HEK293 (cell line): ENCODE measurements at regions not wholly inside any gene's neighbourhood (a gene's known extent, or its start where the extent isn't known, plus 50 kb on each side); places are given as distances from the start of the nearest gene placed in this dataset.

Experiments
- CTCF ChIA-PET: fragments of 350-600 bp; formaldehyde crosslinking; extraction: SDS; loops from one replicate; lab custom pipeline; 2021; ENCODE audit warnings: antibody characterized with exemption; lab: Yijun Ruan, JAX
- POLR2A ChIA-PET: fragments of 300-600 bp; formaldehyde crosslinking; extraction: SDS; loops from one replicate; lab custom pipeline; 2020; ENCODE audit warnings: antibody characterized with exemption, inconsistent platforms; lab: Yijun Ruan, JAX
- H3K27ac ChIP-seq: fragments of 200-500 bp; sonication (Bioruptor generic); 2 replicates; pipeline ENCODE4 v1.5.1; 2014; ENCODE audit warnings: low read depth, low read length, control low read depth, inconsistent platforms; ENCODE audit errors: extremely low read depth
- H3K36me3 ChIP-seq, 2 experiments: fragments of 200-500 bp in 1 of 2; sonication (Bioruptor generic) in 1 of 2; 1 replicate in 1 of 2; 2 replicates in 1 of 2; pipeline ENCODE4 v1.5.1; 2014 to 2017; ENCODE audit warnings: inconsistent platforms in 2 of 2, low read length in 2 of 2; ENCODE audit not compliant: control insufficient read depth in 2 of 2, insufficient read depth in 1 of 2
- H3K4me1 ChIP-seq: fragments of 200-500 bp; sonication (Bioruptor generic); 2 replicates; pipeline ENCODE4 v1.5.1; 2014; ENCODE audit warnings: mild to moderate bottlenecking, low read length, inconsistent platforms; ENCODE audit not compliant: control insufficient read depth, insufficient read depth
- H3K4me3 ChIP-seq: 2 replicates; pipeline ENCODE4 v1.5.1; 2011; ENCODE audit warnings: low read depth, mild to moderate bottlenecking, control low read depth, low read length, moderate library complexity
- H3K9me3 ChIP-seq: fragments of 200-500 bp; sonication (Bioruptor generic); 2 replicates; pipeline ENCODE4 v1.5.1; 2014; ENCODE audit warnings: low read depth, low read length, inconsistent platforms; ENCODE audit not compliant: control insufficient read depth, insufficient read depth
- HOXA7 ChIP-seq: sonication (generic); formaldehyde crosslinking; IDR thresholded peaks from 2 replicates; pipeline ENCODE4 v1.8.1; 2022; ENCODE audit warnings: missing genetic modification reagents, borderline replicate concordance
- SP2 ChIP-seq: fragments of 450-650 bp; formaldehyde crosslinking; IDR thresholded peaks from 2 replicates; pipeline ENCODE4 v1.5.1; 2016; ENCODE audit warnings: missing biosample characterization, missing genetic modification characterization
- ZBTB20 ChIP-seq: fragments of 450-650 bp; formaldehyde crosslinking; IDR thresholded peaks from 2 replicates; pipeline ENCODE4 v1.5.1; 2016; ENCODE audit warnings: missing biosample characterization, missing genetic modification characterization
- ZFP69B ChIP-seq: fragments of 450-650 bp; formaldehyde crosslinking; IDR thresholded peaks from 2 replicates; pipeline ENCODE4 v1.5.1; 2016; ENCODE audit warnings: missing biosample characterization, missing genetic modification characterization
- ZNF10 ChIP-seq: fragments of 450-650 bp; formaldehyde crosslinking; IDR thresholded peaks from 2 replicates; pipeline ENCODE4 v1.5.1; 2017; ENCODE audit warnings: missing biosample characterization, missing genetic modification characterization
- ZNF157 ChIP-seq: fragments of 450-650 bp; formaldehyde crosslinking; IDR thresholded peaks from 2 replicates; pipeline ENCODE4 v1.5.1; 2016; ENCODE audit warnings: missing biosample characterization, missing genetic modification characterization
- ZNF184 ChIP-seq: fragments of 450-650 bp; IDR thresholded peaks from 2 replicates; pipeline ENCODE4 v1.5.1; 2018; ENCODE audit warnings: missing biosample characterization, mild to moderate bottlenecking, missing genetic modification characterization
- ZNF221 ChIP-seq: fragments of 450-650 bp; formaldehyde crosslinking; IDR thresholded peaks from 2 replicates; pipeline ENCODE4 v1.5.1; 2017; ENCODE audit warnings: missing biosample characterization, missing genetic modification characterization, borderline replicate concordance
- ZNF24 ChIP-seq: fragments of 450-650 bp; formaldehyde crosslinking; IDR thresholded peaks from 2 replicates; pipeline ENCODE4 v1.5.1; 2016; ENCODE audit warnings: missing biosample characterization, missing genetic modification characterization
- ZNF302 ChIP-seq: fragments of 450-650 bp; formaldehyde crosslinking; IDR thresholded peaks from 2 replicates; pipeline ENCODE4 v1.5.1; 2016; ENCODE audit warnings: missing biosample characterization, missing genetic modification characterization, low read depth
- ZNF433 ChIP-seq: fragments of 450-650 bp; formaldehyde crosslinking; IDR thresholded peaks from 2 replicates; pipeline ENCODE4 v1.5.1; 2016; ENCODE audit warnings: missing biosample characterization, missing genetic modification characterization, low read depth
- ZNF514 ChIP-seq: fragments of 450-650 bp; formaldehyde crosslinking; IDR thresholded peaks from 2 replicates; pipeline ENCODE4 v1.5.1; 2016; ENCODE audit warnings: missing biosample characterization, missing genetic modification characterization
- ZNF521 ChIP-seq: fragments of 450-650 bp; formaldehyde crosslinking; IDR thresholded peaks from 2 replicates; pipeline ENCODE4 v1.5.1; 2017; ENCODE audit warnings: missing biosample characterization, mild to moderate bottlenecking, missing genetic modification characterization
- ZNF549 ChIP-seq: fragments of 450-650 bp; IDR thresholded peaks from 2 replicates; pipeline ENCODE4 v1.5.1; 2018; ENCODE audit warnings: missing biosample characterization, missing genetic modification characterization, mild to moderate bottlenecking, inconsistent platforms, moderate library complexity
- ZNF768 ChIP-seq: fragments of 450-650 bp; formaldehyde crosslinking; IDR thresholded peaks from 2 replicates; pipeline ENCODE4 v1.5.1; 2018; ENCODE audit warnings: missing biosample characterization, mild to moderate bottlenecking, missing genetic modification characterization
- ZNF776 ChIP-seq: fragments of 450-650 bp; formaldehyde crosslinking; IDR thresholded peaks from 2 replicates; pipeline ENCODE4 v1.5.0; 2017; ENCODE audit warnings: missing biosample characterization, missing genetic modification characterization, borderline replicate concordance
- ZNF791 ChIP-seq: fragments of 450-650 bp; formaldehyde crosslinking; IDR thresholded peaks from 2 replicates; pipeline ENCODE4 v1.5.1; 2016; ENCODE audit warnings: missing biosample characterization, missing genetic modification characterization
- ZNF830 ChIP-seq: fragments of 450-650 bp; IDR thresholded peaks from 2 replicates; pipeline ENCODE4 v1.5.0; 2018; ENCODE audit warnings: missing biosample characterization, missing genetic modification characterization, low read depth, mild to moderate bottlenecking, moderate library complexity
- TF ChIP-seq, protein P1 (sequence below): fragments of 450-650 bp; formaldehyde crosslinking; IDR thresholded peaks from 2 replicates; pipeline ENCODE4 v1.5.1; 2016; ENCODE audit warnings: missing biosample characterization, missing genetic modification characterization
- TF ChIP-seq, protein P2 (sequence below): fragments of 450-650 bp; formaldehyde crosslinking; IDR thresholded peaks from 2 replicates; pipeline ENCODE4 v1.5.1; 2016; ENCODE audit warnings: missing biosample characterization, missing genetic modification characterization
- TF ChIP-seq, protein P3 (sequence below): fragments of 450-650 bp; formaldehyde crosslinking; IDR thresholded peaks from 2 replicates; pipeline ENCODE4 v1.5.0; 2017; ENCODE audit warnings: missing biosample characterization, missing genetic modification characterization, borderline replicate concordance
- TF ChIP-seq, protein P4 (sequence below): fragments of 450-650 bp; formaldehyde crosslinking; IDR thresholded peaks from 2 replicates; pipeline ENCODE4 v1.5.1; 2016; ENCODE audit warnings: missing biosample characterization, missing genetic modification characterization
- TF ChIP-seq, protein P5 (sequence below): fragments of 450-650 bp; formaldehyde crosslinking; IDR thresholded peaks from 2 replicates; pipeline ENCODE4 v1.5.1; 2016; ENCODE audit warnings: missing biosample characterization, missing genetic modification characterization

DNA sequence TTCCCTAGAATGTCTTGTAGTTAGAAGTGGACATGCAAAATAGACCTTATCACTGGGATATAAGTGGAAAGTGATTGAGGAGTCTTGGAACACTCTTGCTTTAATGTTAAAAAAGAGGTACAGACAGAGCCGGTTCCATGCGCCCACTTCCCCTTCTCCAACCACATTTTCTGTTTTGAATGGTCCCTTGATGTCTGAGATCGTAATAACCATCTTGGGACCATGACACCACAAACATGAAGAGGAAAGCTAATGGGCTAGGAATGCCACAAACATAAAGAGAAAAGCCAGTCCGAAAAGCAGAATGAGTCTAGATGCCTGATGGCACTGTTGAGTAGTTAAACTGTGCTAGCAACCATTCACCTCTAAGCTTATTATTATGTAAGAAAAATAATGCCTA is 54.8 kb upstream of the SPON1 start:
- CTCF ChIA-PET, result no interaction called here

DNA sequence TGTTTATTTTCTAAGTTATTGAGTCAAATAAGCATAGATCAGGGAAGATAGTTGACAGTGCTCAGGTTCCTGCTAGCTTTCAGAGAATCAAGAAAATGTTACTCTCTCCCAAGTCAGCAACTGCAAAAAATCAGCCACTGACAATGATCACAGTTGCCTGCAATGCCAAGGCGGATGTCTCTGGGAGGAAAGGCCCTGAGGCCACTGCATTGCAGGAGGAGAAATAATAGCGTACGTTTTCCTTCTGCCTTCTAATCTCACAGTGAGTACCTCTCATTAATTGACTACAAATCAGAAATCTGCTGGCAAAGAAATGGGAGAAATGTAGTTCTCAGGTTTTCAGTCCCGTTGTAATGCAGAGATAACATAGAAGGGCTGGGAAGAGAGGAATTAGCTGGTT is 54.0 kb upstream of the SPON1 start:
- no peaks in the 10 kb centered on the region for H3K4me1 ChIP-seq
- POLR2A ChIA-PET, result no interaction called here
- no peak overlapping the region for H3K4me3 ChIP-seq
- TF ChIP-seq ZNF184, result no peak
- TF ChIP-seq ZNF791, result no peak
- TF ChIP-seq ZNF514 (tag by site-specific recombination), result no peak
- TF ChIP-seq HOXA7 (CRISPR knock-in tag), result no peak
- no peak for TF ChIP-seq ZFP69B (tag by site-specific recombination)
- TF ChIP-seq, protein P1, sequence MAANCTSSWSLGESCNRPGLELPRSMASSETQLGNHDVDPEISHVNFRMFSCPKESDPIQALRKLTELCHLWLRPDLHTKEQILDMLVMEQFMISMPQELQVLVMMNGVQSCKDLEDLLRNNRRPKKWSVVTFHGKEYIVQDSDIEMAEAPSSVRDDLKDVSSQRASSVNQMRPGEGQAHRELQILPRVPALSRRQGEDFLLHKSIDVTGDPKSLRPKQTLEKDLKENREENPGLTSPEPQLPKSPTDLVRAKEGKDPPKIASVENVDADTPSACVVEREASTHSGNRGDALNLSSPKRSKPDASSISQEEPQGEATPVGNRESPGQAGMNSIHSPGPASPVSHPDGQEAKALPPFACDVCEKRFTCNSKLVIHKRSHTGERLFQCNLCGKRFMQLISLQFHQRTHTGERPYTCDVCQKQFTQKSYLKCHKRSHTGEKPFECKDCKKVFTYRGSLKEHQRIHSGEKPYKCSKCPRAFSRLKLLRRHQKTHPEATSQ (tag by site-specific recombination), result no peak
- TF ChIP-seq ZNF830 (tag by site-specific recombination), result no peak
- no peak for TF ChIP-seq ZBTB20
- TF ChIP-seq, protein P2, sequence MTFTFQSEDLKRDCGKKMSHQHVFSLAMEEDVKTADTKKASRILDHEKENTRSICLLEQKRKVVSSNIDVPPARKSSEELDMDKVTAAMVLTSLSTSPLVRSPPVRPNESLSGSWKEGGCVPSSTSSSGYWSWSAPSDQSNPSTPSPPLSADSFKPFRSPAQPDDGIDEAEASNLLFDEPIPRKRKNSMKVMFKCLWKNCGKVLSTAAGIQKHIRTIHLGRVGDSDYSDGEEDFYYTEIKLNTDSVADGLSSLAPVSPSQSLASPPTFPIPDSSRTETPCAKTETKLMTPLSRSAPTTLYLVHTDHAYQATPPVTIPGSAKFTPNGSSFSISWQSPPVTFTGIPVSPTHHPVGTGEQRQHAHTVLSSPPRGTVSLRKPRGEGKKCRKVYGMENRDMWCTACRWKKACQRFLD (tag by site-specific recombination), result no peak
- H3K27ac ChIP-seq, result no peak overlapping the region
- CTCF ChIA-PET, result interaction anchor here (2.0 kb wide), 1 partner anchor 136 kb away, joined by 4 read pairs; no protein-coding TSS in a partner anchor
- H3K36me3 ChIP-seq, result no peaks in the 10 kb centered on the region
- no peaks in the 10 kb centered on the region for H3K9me3 ChIP-seq

More for the DNA sequence above, 54.8 kb upstream of the SPON1 start:
- TF ChIP-seq ZNF184, result no peak
- no peak for TF ChIP-seq ZNF433 (tag by site-specific recombination)
- TF ChIP-seq ZNF24 (tag by site-specific recombination), result no peak
- no peak for TF ChIP-seq ZNF10
- TF ChIP-seq ZNF521 (tag by site-specific recombination), result no peak
- no peak for TF ChIP-seq ZNF302 (tag by site-specific recombination)
- TF ChIP-seq, protein P3, sequence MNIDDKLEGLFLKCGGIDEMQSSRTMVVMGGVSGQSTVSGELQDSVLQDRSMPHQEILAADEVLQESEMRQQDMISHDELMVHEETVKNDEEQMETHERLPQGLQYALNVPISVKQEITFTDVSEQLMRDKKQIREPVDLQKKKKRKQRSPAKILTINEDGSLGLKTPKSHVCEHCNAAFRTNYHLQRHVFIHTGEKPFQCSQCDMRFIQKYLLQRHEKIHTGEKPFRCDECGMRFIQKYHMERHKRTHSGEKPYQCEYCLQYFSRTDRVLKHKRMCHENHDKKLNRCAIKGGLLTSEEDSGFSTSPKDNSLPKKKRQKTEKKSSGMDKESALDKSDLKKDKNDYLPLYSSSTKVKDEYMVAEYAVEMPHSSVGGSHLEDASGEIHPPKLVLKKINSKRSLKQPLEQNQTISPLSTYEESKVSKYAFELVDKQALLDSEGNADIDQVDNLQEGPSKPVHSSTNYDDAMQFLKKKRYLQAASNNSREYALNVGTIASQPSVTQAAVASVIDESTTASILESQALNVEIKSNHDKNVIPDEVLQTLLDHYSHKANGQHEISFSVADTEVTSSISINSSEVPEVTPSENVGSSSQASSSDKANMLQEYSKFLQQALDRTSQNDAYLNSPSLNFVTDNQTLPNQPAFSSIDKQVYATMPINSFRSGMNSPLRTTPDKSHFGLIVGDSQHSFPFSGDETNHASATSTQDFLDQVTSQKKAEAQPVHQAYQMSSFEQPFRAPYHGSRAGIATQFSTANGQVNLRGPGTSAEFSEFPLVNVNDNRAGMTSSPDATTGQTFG, result no peak
- TF ChIP-seq, protein P4, sequence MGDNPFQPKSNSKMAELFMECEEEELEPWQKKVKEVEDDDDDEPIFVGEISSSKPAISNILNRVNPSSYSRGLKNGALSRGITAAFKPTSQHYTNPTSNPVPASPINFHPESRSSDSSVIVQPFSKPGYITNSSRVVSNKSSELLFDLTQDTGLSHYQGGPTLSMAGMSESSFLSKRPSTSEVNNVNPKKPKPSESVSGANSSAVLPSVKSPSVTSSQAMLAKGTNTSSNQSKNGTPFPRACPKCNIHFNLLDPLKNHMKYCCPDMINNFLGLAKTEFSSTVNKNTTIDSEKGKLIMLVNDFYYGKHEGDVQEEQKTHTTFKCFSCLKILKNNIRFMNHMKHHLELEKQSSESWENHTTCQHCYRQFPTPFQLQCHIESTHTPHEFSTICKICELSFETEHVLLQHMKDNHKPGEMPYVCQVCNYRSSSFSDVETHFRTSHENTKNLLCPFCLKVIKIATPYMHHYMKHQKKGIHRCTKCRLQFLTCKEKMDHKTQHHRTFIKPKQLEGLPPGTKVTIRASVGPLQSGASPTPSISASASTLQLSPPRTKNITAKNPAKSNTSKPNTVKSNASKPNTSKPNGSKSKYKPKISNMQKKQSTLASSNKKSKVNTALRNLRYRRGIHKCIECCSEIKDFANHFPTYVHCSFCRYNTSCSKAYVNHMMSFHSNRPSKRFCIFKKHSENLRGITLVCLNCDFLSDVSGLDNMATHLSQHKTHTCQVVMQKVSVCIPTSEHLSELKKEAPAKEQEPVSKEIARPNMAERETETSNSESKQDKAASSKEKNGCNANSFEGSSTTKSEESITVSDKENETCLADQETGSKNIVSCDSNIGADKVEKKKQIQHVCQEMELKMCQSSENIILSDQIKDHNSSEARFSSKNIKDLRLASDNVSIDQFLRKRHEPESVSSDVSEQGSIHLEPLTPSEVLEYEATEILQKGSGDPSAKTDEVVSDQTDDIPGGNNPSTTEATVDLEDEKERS (tag by site-specific recombination), result no peak
- TF ChIP-seq ZNF768, result no peak
- TF ChIP-seq ZNF549, result no peak
- no peak for TF ChIP-seq ZNF157 (tag by site-specific recombination)
- TF ChIP-seq ZNF221, result no peak
- TF ChIP-seq, protein P5, sequence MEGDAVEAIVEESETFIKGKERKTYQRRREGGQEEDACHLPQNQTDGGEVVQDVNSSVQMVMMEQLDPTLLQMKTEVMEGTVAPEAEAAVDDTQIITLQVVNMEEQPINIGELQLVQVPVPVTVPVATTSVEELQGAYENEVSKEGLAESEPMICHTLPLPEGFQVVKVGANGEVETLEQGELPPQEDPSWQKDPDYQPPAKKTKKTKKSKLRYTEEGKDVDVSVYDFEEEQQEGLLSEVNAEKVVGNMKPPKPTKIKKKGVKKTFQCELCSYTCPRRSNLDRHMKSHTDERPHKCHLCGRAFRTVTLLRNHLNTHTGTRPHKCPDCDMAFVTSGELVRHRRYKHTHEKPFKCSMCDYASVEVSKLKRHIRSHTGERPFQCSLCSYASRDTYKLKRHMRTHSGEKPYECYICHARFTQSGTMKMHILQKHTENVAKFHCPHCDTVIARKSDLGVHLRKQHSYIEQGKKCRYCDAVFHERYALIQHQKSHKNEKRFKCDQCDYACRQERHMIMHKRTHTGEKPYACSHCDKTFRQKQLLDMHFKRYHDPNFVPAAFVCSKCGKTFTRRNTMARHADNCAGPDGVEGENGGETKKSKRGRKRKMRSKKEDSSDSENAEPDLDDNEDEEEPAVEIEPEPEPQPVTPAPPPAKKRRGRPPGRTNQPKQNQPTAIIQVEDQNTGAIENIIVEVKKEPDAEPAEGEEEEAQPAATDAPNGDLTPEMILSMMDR, result no peak
- no peak for TF ChIP-seq SP2 (tag by site-specific recombination)
- no peak for TF ChIP-seq ZNF776
- Histone ChIP-seq H3K9me3 (no peaks in the 10 kb centered on the region), H3K36me3 (no peaks in the 10 kb centered on the region), H3K4me1 (no peaks in the 10 kb centered on the region), H3K27ac (no peak overlapping the region), H3K4me3 (no peak overlapping the region)
- POLR2A ChIA-PET, result no interaction called here
